ENCODE measurements at regions not wholly inside any gene's neighbourhood (a gene's known extent, or its start where the extent isn't known, plus 50 kb on each side); places are given as distances from the start of the nearest gene placed in this dataset.

DNA sequence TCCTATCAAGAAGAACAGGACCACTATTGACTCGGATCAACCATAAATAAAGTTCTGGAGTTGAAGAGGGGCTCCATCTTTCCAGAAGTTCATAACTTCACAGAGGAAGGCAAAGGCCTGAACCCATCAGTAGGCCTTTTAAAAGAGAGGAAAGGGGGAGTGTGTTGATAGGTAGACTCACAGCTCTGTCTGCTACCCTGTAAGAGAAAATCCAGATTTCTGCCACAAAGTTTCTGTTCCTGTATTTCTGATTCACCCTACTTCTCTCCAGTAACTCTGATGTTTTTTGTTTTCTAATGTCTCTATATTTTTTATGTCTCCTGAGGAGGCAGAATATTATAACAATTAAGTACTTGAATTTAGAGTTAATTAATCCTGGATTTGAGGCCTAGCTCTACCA lies 564.0 kb downstream of the TNS1 start:
- H3K4me2 ChIP-seq (ENCODE audit: control insufficient read depth, extremely low read depth, insufficient read depth, low read depth, low read length) = no peak overlapping the region
- no peak overlapping the region for H3K9ac ChIP-seq (ENCODE audit: control insufficient read depth, extremely low read depth, insufficient read depth, low read length)
- TF ChIP-seq EZH2 (IDR thresholded peaks at IDR 0.05; ENCODE audit: low read length) = no peak
- TF ChIP-seq, protein P1, sequence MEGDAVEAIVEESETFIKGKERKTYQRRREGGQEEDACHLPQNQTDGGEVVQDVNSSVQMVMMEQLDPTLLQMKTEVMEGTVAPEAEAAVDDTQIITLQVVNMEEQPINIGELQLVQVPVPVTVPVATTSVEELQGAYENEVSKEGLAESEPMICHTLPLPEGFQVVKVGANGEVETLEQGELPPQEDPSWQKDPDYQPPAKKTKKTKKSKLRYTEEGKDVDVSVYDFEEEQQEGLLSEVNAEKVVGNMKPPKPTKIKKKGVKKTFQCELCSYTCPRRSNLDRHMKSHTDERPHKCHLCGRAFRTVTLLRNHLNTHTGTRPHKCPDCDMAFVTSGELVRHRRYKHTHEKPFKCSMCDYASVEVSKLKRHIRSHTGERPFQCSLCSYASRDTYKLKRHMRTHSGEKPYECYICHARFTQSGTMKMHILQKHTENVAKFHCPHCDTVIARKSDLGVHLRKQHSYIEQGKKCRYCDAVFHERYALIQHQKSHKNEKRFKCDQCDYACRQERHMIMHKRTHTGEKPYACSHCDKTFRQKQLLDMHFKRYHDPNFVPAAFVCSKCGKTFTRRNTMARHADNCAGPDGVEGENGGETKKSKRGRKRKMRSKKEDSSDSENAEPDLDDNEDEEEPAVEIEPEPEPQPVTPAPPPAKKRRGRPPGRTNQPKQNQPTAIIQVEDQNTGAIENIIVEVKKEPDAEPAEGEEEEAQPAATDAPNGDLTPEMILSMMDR (optimal IDR thresholded peaks at IDR 0.05 in 1 of 3, IDR thresholded peaks at IDR 0.05 in 1 of 3, conservative IDR thresholded peaks at IDR 0.05 in 1 of 3; ENCODE audit: extremely low read depth in 1 of 3, insufficient read depth in 2 of 3, low read length in 3 of 3) = no peak
- no peaks in the 10 kb centered on the region for H3K79me2 ChIP-seq (ENCODE audit: control insufficient read depth, insufficient read depth, low read length)
- no peaks in the 10 kb centered on the region for H3K9me3 ChIP-seq (ENCODE audit: control insufficient read depth, low read depth, low read length)
- no peak overlapping the region for H3K27ac ChIP-seq (ENCODE audit: control insufficient read depth, insufficient read depth, low read length)
- no peaks in the 10 kb centered on the region for H4K20me1 ChIP-seq (ENCODE audit: control insufficient read depth, extremely low read depth, insufficient read depth, low read length)
- DNase-seq (ENCODE audit: low read depth, low spot score) (no peak), FAIRE-seq (no peak)
- H2AFZ ChIP-seq (ENCODE audit: control insufficient read depth, low read length) = no peak overlapping the region
- H3K27me3 ChIP-seq (ENCODE audit: control insufficient read depth, extremely low read depth, insufficient read depth, low read length) = no peaks in the 10 kb centered on the region
- H3K9me1 ChIP-seq (ENCODE audit: control insufficient read depth, extremely low read depth, insufficient read depth, low read length) = no peaks in the 10 kb centered on the region
- H3K4me1 ChIP-seq (ENCODE audit: control insufficient read depth, extremely low read depth, insufficient read depth, low read length) = peaks cover 7% of the 10 kb centered on the region
- dilution Hi-C loops (cut with MboI; ENCODE audit: extremely low pct_ligation_motif_present, low sequenced_read_pairs) = no loop called here
- no peaks in the 10 kb centered on the region for H3K36me3 ChIP-seq (ENCODE audit: control insufficient read depth in 2 of 2, extremely low read depth in 1 of 2, insufficient read depth in 2 of 2, low read length in 2 of 2)
- H3K4me3 ChIP-seq (ENCODE audit: control insufficient read depth in 2 of 3, extremely low read depth in 1 of 3, insufficient read depth in 2 of 3, low read depth in 1 of 3, low read length in 3 of 3) = no peak overlapping the region

DNA sequence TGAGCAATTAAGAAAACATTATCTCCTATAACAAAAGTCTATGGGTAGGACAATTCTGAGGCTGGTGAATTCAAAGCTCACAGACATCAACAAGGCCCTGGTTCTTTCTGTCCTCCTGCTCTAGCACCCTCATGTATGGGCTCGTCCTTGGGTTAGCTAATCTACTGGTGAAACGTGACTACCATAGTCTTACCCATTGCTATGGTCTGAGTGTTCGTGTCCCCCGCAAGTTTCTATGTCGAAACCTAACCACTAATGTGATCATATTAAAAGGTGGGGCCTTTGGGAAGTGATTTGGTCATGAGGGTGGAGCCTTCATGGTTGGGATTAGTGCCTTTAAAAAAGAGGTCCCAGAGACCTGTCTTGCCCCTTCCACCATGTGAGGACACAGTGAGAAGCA lies 564.7 kb downstream of the TNS1 start:
- H4K20me1 ChIP-seq (ENCODE audit: control insufficient read depth, extremely low read depth, insufficient read depth, low read length) = no peaks in the 10 kb centered on the region
- no peaks in the 10 kb centered on the region for H3K9me3 ChIP-seq (ENCODE audit: control insufficient read depth, low read depth, low read length)
- no peak overlapping the region for H3K4me3 ChIP-seq (ENCODE audit: control insufficient read depth in 2 of 3, extremely low read depth in 1 of 3, insufficient read depth in 2 of 3, low read depth in 1 of 3, low read length in 3 of 3)
- FAIRE-seq (no peak), DNase-seq (ENCODE audit: low read depth, low spot score) (peak; percentile 13)
- no peak overlapping the region for H2AFZ ChIP-seq (ENCODE audit: control insufficient read depth, low read length)
- dilution Hi-C loops (cut with MboI; ENCODE audit: extremely low pct_ligation_motif_present, low sequenced_read_pairs) = no loop called here
- TF ChIP-seq, protein P1 (optimal IDR thresholded peaks at IDR 0.05 in 1 of 3, IDR thresholded peaks at IDR 0.05 in 1 of 3, conservative IDR thresholded peaks at IDR 0.05 in 1 of 3; ENCODE audit: extremely low read depth in 1 of 3, insufficient read depth in 2 of 3, low read length in 3 of 3) = no peak
- TF ChIP-seq EZH2 (IDR thresholded peaks at IDR 0.05; ENCODE audit: low read length) = no peak
- H3K9ac ChIP-seq (ENCODE audit: control insufficient read depth, extremely low read depth, insufficient read depth, low read length) = no peak overlapping the region
- no peak overlapping the region for H3K4me2 ChIP-seq (ENCODE audit: control insufficient read depth, extremely low read depth, insufficient read depth, low read depth, low read length)
- H3K9me1 ChIP-seq (ENCODE audit: control insufficient read depth, extremely low read depth, insufficient read depth, low read length) = no peaks in the 10 kb centered on the region
- no peaks in the 10 kb centered on the region for H3K27me3 ChIP-seq (ENCODE audit: control insufficient read depth, extremely low read depth, insufficient read depth, low read length)
- no peaks in the 10 kb centered on the region for H3K36me3 ChIP-seq (ENCODE audit: control insufficient read depth in 2 of 2, extremely low read depth in 1 of 2, insufficient read depth in 2 of 2, low read length in 2 of 2)
- no peak overlapping the region for H3K27ac ChIP-seq (ENCODE audit: control insufficient read depth, insufficient read depth, low read length)
- H3K79me2 ChIP-seq (ENCODE audit: control insufficient read depth, insufficient read depth, low read length) = no peaks in the 10 kb centered on the region
- H3K4me1 ChIP-seq (ENCODE audit: control insufficient read depth, extremely low read depth, insufficient read depth, low read length) = peaks cover 11% of the 10 kb centered on the region

All from keratinocyte (primary cell).